CD8-positive, alpha-beta memory T cell (primary cell): ENCODE measurements at regions not wholly inside any gene's neighbourhood (a gene's known extent, or its start where the extent isn't known, plus 50 kb on each side); places are given as distances from the start of the nearest gene placed in this dataset.

Experiments
- CTCF ChIA-PET: fragments of 350-600 bp; sonication (Branson Sonifier 250); formaldehyde crosslinking; loops from one replicate; lab custom pipeline; 2021; ENCODE audit warnings: antibody characterized with exemption; lab: Charles Lee
- POLR2A ChIA-PET: fragments of 350-600 bp; sonication (Branson Sonifier 250); formaldehyde crosslinking; loops from one replicate; lab custom pipeline; 2021; ENCODE audit warnings: antibody characterized with exemption; lab: Charles Lee
- DNase-seq, 5 donors: peaks; one replicate each; pipeline versions ENCODE4 v3.0.0 to v3.0.0-alpha.2; 2020 to 2022; ENCODE audit warnings: mixed read lengths in 1 of 5
- H3K27ac ChIP-seq: one replicate; pipeline ENCODE4 v1.7.0; 2013; ENCODE audit warnings: low read depth, mild to moderate bottlenecking, low read length, moderate library complexity
- H3K27me3 ChIP-seq: 2 replicates; pipeline ENCODE4 v1.7.0; 2013; ENCODE audit warnings: low read length, mild to moderate bottlenecking; ENCODE audit not compliant: insufficient read depth, poor library complexity, severe bottlenecking
- H3K36me3 ChIP-seq: 2 replicates; pipeline ENCODE4 v1.7.0; 2013; ENCODE audit warnings: mild to moderate bottlenecking, low read length, moderate library complexity; ENCODE audit not compliant: insufficient read depth
- H3K4me1 ChIP-seq: 2 replicates; pipeline ENCODE4 v1.7.0; 2013; ENCODE audit warnings: mild to moderate bottlenecking, low read length, moderate library complexity; ENCODE audit not compliant: insufficient read depth
- H3K4me3 ChIP-seq: 2 replicates; pipeline ENCODE4 v1.7.0; 2013; ENCODE audit warnings: mild to moderate bottlenecking, low read length
- H3K9me3 ChIP-seq: 2 replicates; pipeline ENCODE4 v1.7.0; 2013; ENCODE audit warnings: mild to moderate bottlenecking, low read length
- H3K27ac Mint-ChIP-seq, 8 donors: one replicate each; pipeline ENCODE4 v1.8.0; 2020 to 2021; ENCODE audit warnings: mixed read lengths in 8 of 8, mild to moderate bottlenecking in 6 of 8, inconsistent platforms in 3 of 8, moderate library complexity in 3 of 8
- H3K27me3 Mint-ChIP-seq, 2 donors: one replicate each; pipeline ENCODE4 v1.8.0; 2020 to 2021; ENCODE audit warnings: mixed read lengths in 2 of 2, mild to moderate bottlenecking in 1 of 2, moderate library complexity in 1 of 2
- H3K36me3 Mint-ChIP-seq, 3 donors: one replicate each; pipeline ENCODE4 v1.8.0; 2020 to 2021; ENCODE audit warnings: mixed read lengths in 3 of 3, inconsistent platforms in 1 of 3, mild to moderate bottlenecking in 1 of 3
- H3K4me1 Mint-ChIP-seq, 3 donors: one replicate each; pipeline ENCODE4 v1.8.0; 2020 to 2021; ENCODE audit warnings: mixed read lengths in 3 of 3, inconsistent platforms in 1 of 3, mild to moderate bottlenecking in 1 of 3
- H3K4me3 Mint-ChIP-seq, 7 donors: one replicate each; pipeline ENCODE4 v1.8.0; 2020 to 2021; ENCODE audit warnings: mixed read lengths in 7 of 7, mild to moderate bottlenecking in 6 of 7, moderate library complexity in 4 of 7, inconsistent platforms in 2 of 7
- H3K9me3 Mint-ChIP-seq, 5 donors: one replicate each; pipeline ENCODE4 v1.8.0; 2020 to 2022; ENCODE audit warnings: mixed read lengths in 5 of 5, mild to moderate bottlenecking in 3 of 5, moderate library complexity in 2 of 5, inconsistent platforms in 1 of 5

GRCh38 chr14:62308316-62308715, 546.1 kb downstream of the SNAPC1 start:
- ChIA-PET POLR2A (no interaction called here), CTCF (no interaction called here)
- H3K9me3 Mint-ChIP-seq: peaks cover 0 to 6% (median 2%) of the 10 kb centered on the region in 5 donors
- Histone ChIP-seq H3K9me3 (no peaks in the 10 kb centered on the region), H3K4me1 (no peaks in the 10 kb centered on the region), H3K36me3 (no peaks in the 10 kb centered on the region), H3K27me3 (no peaks in the 10 kb centered on the region), H3K4me3 (no peak overlapping the region), H3K27ac (no peak overlapping the region)
- H3K27ac Mint-ChIP-seq: peak overlapping the region in 1 of 8 donors; percentile 50
- no peak overlapping the region for H3K4me3 Mint-ChIP-seq
- H3K27me3 Mint-ChIP-seq: no peaks in the 10 kb centered on the region
- no peaks in the 10 kb centered on the region for H3K4me1 Mint-ChIP-seq
- DNase-seq: no peak
- H3K36me3 Mint-ChIP-seq: no peaks in the 10 kb centered on the region

- CTCF ChIA-PET: no interaction called here
- Mint-ChIP-seq H3K9me3 (peaks cover 0 to 5% (median 2%) of the 10 kb centered on the region in 5 donors), H3K27ac (peak overlapping the region in 1 of 8 donors; percentile 19), H3K4me3 (no peak overlapping the region), H3K27me3 (no peaks in the 10 kb centered on the region), H3K36me3 (no peaks in the 10 kb centered on the region), H3K4me1 (no peaks in the 10 kb centered on the region)
- Histone ChIP-seq H3K27ac (no peak overlapping the region), H3K4me3 (no peak overlapping the region), H3K27me3 (no peaks in the 10 kb centered on the region), H3K36me3 (no peaks in the 10 kb centered on the region), H3K4me1 (no peaks in the 10 kb centered on the region), H3K9me3 (no peaks in the 10 kb centered on the region)
- POLR2A ChIA-PET: no interaction called here
- no peak for DNase-seq
Observed at GRCh38 chr14:62308891-62309290, 546.7 kb downstream of the SNAPC1 start.

GRCh38 chr14:62313212-62313611, 551.0 kb downstream of the SNAPC1 start:
- peaks cover 0 to 2% (median 0%) of the 10 kb centered on the region in 5 donors for H3K9me3 Mint-ChIP-seq
- H3K4me3 ChIP-seq: no peak overlapping the region
- H3K4me3 Mint-ChIP-seq: no peak overlapping the region
- no peaks in the 10 kb centered on the region for H3K4me1 Mint-ChIP-seq
- no peak overlapping the region for H3K27ac ChIP-seq
- ChIA-PET POLR2A (no interaction called here), CTCF (no interaction called here)
- no peaks in the 10 kb centered on the region for H3K36me3 ChIP-seq
- no peak overlapping the region for H3K27ac Mint-ChIP-seq
- H3K27me3 Mint-ChIP-seq: no peaks in the 10 kb centered on the region
- no peaks in the 10 kb centered on the region for H3K27me3 ChIP-seq
- no peaks in the 10 kb centered on the region for H3K36me3 Mint-ChIP-seq
- H3K9me3 ChIP-seq: no peaks in the 10 kb centered on the region
- H3K4me1 ChIP-seq: no peaks in the 10 kb centered on the region
- no peak for DNase-seq

GRCh38 chr14:62314221-62314620, 552.0 kb downstream of the SNAPC1 start:
- no peak for DNase-seq
- H3K4me3 ChIP-seq: no peak overlapping the region
- no peaks in the 10 kb centered on the region for H3K9me3 ChIP-seq
- no peaks in the 10 kb centered on the region for H3K4me1 ChIP-seq
- no peaks in the 10 kb centered on the region for H3K27me3 Mint-ChIP-seq
- no peak overlapping the region for H3K27ac Mint-ChIP-seq
- peaks cover 0 to 2% (median 0%) of the 10 kb centered on the region in 5 donors for H3K9me3 Mint-ChIP-seq
- H3K4me3 Mint-ChIP-seq: no peak overlapping the region
- no peaks in the 10 kb centered on the region for H3K36me3 ChIP-seq
- H3K27me3 ChIP-seq: no peaks in the 10 kb centered on the region
- POLR2A ChIA-PET: no interaction called here
- H3K27ac ChIP-seq: no peak overlapping the region
- no peaks in the 10 kb centered on the region for H3K36me3 Mint-ChIP-seq
- no peaks in the 10 kb centered on the region for H3K4me1 Mint-ChIP-seq
- CTCF ChIA-PET: no interaction called here

- Histone ChIP-seq H3K4me3 (no peak overlapping the region), H3K4me1 (no peaks in the 10 kb centered on the region), H3K27ac (no peak overlapping the region), H3K27me3 (no peaks in the 10 kb centered on the region), H3K36me3 (no peaks in the 10 kb centered on the region), H3K9me3 (no peaks in the 10 kb centered on the region)
- Mint-ChIP-seq H3K36me3 (no peaks in the 10 kb centered on the region), H3K27me3 (no peaks in the 10 kb centered on the region), H3K4me3 (no peak overlapping the region), H3K9me3 (peaks cover 0 to 4% (median 0%) of the 10 kb centered on the region in 5 donors), H3K27ac (no peak overlapping the region), H3K4me1 (no peaks in the 10 kb centered on the region)
- ChIA-PET POLR2A (no interaction called here), CTCF (no interaction called here)
- no peak for DNase-seq
Observed at GRCh38 chr14:62314871-62315270, 552.7 kb downstream of the SNAPC1 start.

GRCh38 chr14:62315631-62316030, 553.4 kb downstream of the SNAPC1 start:
- Mint-ChIP-seq H3K36me3 (no peaks in the 10 kb centered on the region), H3K9me3 (peaks cover 0 to 4% (median 0%) of the 10 kb centered on the region in 5 donors), H3K4me1 (no peaks in the 10 kb centered on the region), H3K27me3 (no peaks in the 10 kb centered on the region), H3K4me3 (no peak overlapping the region), H3K27ac (no peak overlapping the region)
- Histone ChIP-seq H3K4me3 (no peak overlapping the region), H3K9me3 (no peaks in the 10 kb centered on the region), H3K27me3 (no peaks in the 10 kb centered on the region), H3K4me1 (no peaks in the 10 kb centered on the region), H3K27ac (no peak overlapping the region), H3K36me3 (no peaks in the 10 kb centered on the region)
- POLR2A ChIA-PET: no interaction called here
- CTCF ChIA-PET: no interaction called here
- no peak for DNase-seq

GRCh38 chr14:62322216-62322615, 560.0 kb downstream of the SNAPC1 start:
- H3K4me3 Mint-ChIP-seq: no peak overlapping the region
- Histone ChIP-seq H3K27ac (no peak overlapping the region), H3K9me3 (no peaks in the 10 kb centered on the region), H3K4me1 (no peaks in the 10 kb centered on the region), H3K4me3 (no peak overlapping the region), H3K27me3 (no peaks in the 10 kb centered on the region), H3K36me3 (no peaks in the 10 kb centered on the region)
- H3K27ac Mint-ChIP-seq: no peak overlapping the region
- H3K9me3 Mint-ChIP-seq: peaks cover 2 to 16% (median 4%) of the 10 kb centered on the region in 5 donors
- H3K27me3 Mint-ChIP-seq: no peaks in the 10 kb centered on the region
- CTCF ChIA-PET: interaction anchor here (0.7 kb wide), 1 partner anchor 68 kb away, joined by 3 read pairs; no protein-coding TSS in a partner anchor
- POLR2A ChIA-PET: no interaction called here
- H3K4me1 Mint-ChIP-seq: no peaks in the 10 kb centered on the region
- no peaks in the 10 kb centered on the region for H3K36me3 Mint-ChIP-seq
- no peak for DNase-seq

GRCh38 chr14:62329427-62329826, 567.2 kb downstream of the SNAPC1 start:
- Histone ChIP-seq H3K36me3 (no peaks in the 10 kb centered on the region), H3K4me3 (no peak overlapping the region), H3K27me3 (no peaks in the 10 kb centered on the region), H3K27ac (no peak overlapping the region), H3K9me3 (no peaks in the 10 kb centered on the region), H3K4me1 (no peaks in the 10 kb centered on the region)
- H3K27ac Mint-ChIP-seq: no peak overlapping the region
- DNase-seq: no peak
- H3K36me3 Mint-ChIP-seq: no peaks in the 10 kb centered on the region
- peaks cover under 1 to 6% (median 4%) of the 10 kb centered on the region in 5 donors for H3K9me3 Mint-ChIP-seq
- H3K4me1 Mint-ChIP-seq: no peaks in the 10 kb centered on the region
- H3K4me3 Mint-ChIP-seq: no peak overlapping the region
- ChIA-PET POLR2A (no interaction called here), CTCF (no interaction called here)
- no peaks in the 10 kb centered on the region for H3K27me3 Mint-ChIP-seq

- CTCF ChIA-PET: no interaction called here
- Histone ChIP-seq H3K27ac (no peak overlapping the region), H3K9me3 (no peaks in the 10 kb centered on the region), H3K36me3 (no peaks in the 10 kb centered on the region), H3K4me1 (no peaks in the 10 kb centered on the region), H3K4me3 (no peak overlapping the region), H3K27me3 (no peaks in the 10 kb centered on the region)
- Mint-ChIP-seq H3K9me3 (peaks cover 5 to 13% (median 8%) of the 10 kb centered on the region in 5 donors), H3K4me3 (no peak overlapping the region), H3K36me3 (no peaks in the 10 kb centered on the region), H3K4me1 (no peaks in the 10 kb centered on the region), H3K27ac (no peak overlapping the region), H3K27me3 (no peaks in the 10 kb centered on the region)
- POLR2A ChIA-PET: no interaction called here
- no peak for DNase-seq
Observed at GRCh38 chr14:62347562-62348011, 585.4 kb downstream of the SNAPC1 start.
